Endothelial cell of umbilical vein (primary cell): ENCODE measurements at regions not wholly inside any gene's neighbourhood (a gene's known extent, or its start where the extent isn't known, plus 50 kb on each side); places are given as distances from the start of the nearest gene placed in this dataset.

Source experiments
- BruUV-seq: library from RNA; stranded (reverse); fragments of 400-500 nt; replicated peaks from 2 replicates; lab custom pipeline; 2021; lab: Mats Ljungman, UMichigan
- CTCF ChIA-PET: fragments of 300-600, 350-600 bp; sonication (Branson Sonifier 250); formaldehyde crosslinking; loops from one replicate; lab custom pipeline; 2021; ENCODE audit warnings: antibody characterized with exemption, inconsistent platforms; lab: Charles Lee
- POLR2A ChIA-PET: fragments of 300-600, 350-600 bp; sonication (Branson Sonifier 250); formaldehyde crosslinking; loops from one replicate; lab custom pipeline; 2021; ENCODE audit warnings: antibody characterized with exemption, inconsistent platforms; lab: Charles Lee
- DNase-seq: peaks from one replicate; pipeline ENCODE4 v3.0.0-alpha.2; 2011; ENCODE audit warnings: low read depth, low spot score
- FAIRE-seq: peaks from 2 replicates; lab custom pipeline; 2011; peaks lifted over from hg19 to GRCh38; lab: Jason Lieb, UNC
- H2AFZ ChIP-seq: 2 replicates; pipeline ENCODE4 v1.6.0; 2012; ENCODE audit warnings: low read depth, low read length, control low read depth, inconsistent platforms
- H3K27ac ChIP-seq: 2 replicates; pipeline ENCODE4 v1.5.1; 2011; ENCODE audit warnings: low read depth, mild to moderate bottlenecking, control low read depth, low read length, moderate library complexity; ENCODE audit not compliant: insufficient read depth
- H3K27me3 ChIP-seq, 2 experiments: 2 replicates each; pipeline versions ENCODE4 v1.6.0 to v1.6.1; 2011; ENCODE audit warnings: low read length in 2 of 2, mixed read lengths in 1 of 2; ENCODE audit not compliant: control insufficient read depth in 2 of 2, insufficient read depth in 2 of 2
- H3K36me3 ChIP-seq, 2 experiments: 2 replicates in 1 of 2; 3 replicates in 1 of 2; pipeline ENCODE4 v1.5.1; 2011; ENCODE audit warnings: low read length in 2 of 2, mild to moderate bottlenecking in 1 of 2, moderate library complexity in 1 of 2; ENCODE audit not compliant: control insufficient read depth in 2 of 2, insufficient read depth in 2 of 2; ENCODE audit errors: extremely low read depth in 1 of 2
- H3K4me1 ChIP-seq: 3 replicates; pipeline ENCODE4 v1.5.1; 2011; ENCODE audit warnings: mild to moderate bottlenecking, low read length; ENCODE audit not compliant: control insufficient read depth, insufficient read depth; ENCODE audit errors: extremely low read depth
- H3K4me2 ChIP-seq: 2 replicates; pipeline ENCODE4 v1.6.1; 2011; ENCODE audit warnings: low read length, control low read depth, mixed read lengths; ENCODE audit not compliant: insufficient read depth
- H3K4me3 ChIP-seq, 3 experiments: fragments of 200-600 bp in 1 of 3; sonication (generic), shearing (Covaris generic) in 1 of 3; replicated peaks in 1 of 3; 2 replicates each; pipeline ENCODE4 v1.5.1; 2011 to 2016; ENCODE audit warnings: control low read depth in 3 of 3, low read length in 3 of 3, mild to moderate bottlenecking in 2 of 3, inconsistent platforms in 1 of 3, low read depth in 1 of 3, moderate library complexity in 1 of 3; ENCODE audit not compliant: insufficient read depth in 1 of 3
- H3K79me2 ChIP-seq: 2 replicates; pipeline ENCODE4 v1.6.0; 2012; ENCODE audit warnings: low read length, inconsistent platforms; ENCODE audit not compliant: control insufficient read depth, insufficient read depth
- H3K9ac ChIP-seq: replicated peaks from 2 replicates; pipeline ENCODE3; 2011; ENCODE audit warnings: low read length, control low read depth; ENCODE audit not compliant: insufficient read depth; ENCODE audit errors: extremely low read depth
- H3K9me1 ChIP-seq: replicated peaks from 3 replicates; pipeline ENCODE4 v1.6.0; 2011; ENCODE audit warnings: mild to moderate bottlenecking, low read length; ENCODE audit not compliant: control insufficient read depth, insufficient read depth; ENCODE audit errors: extremely low read depth
- H3K9me3 ChIP-seq: replicated peaks from 2 replicates; pipeline ENCODE4 v1.5.1; 2012; ENCODE audit warnings: low read length, inconsistent platforms; ENCODE audit not compliant: control insufficient read depth, insufficient read depth
- H4K20me1 ChIP-seq: replicated peaks from 2 replicates; pipeline ENCODE3; 2011; ENCODE audit warnings: mild to moderate bottlenecking, low read length; ENCODE audit not compliant: control insufficient read depth, insufficient read depth; ENCODE audit errors: extremely low read depth
- FOS ChIP-seq: IDR thresholded peaks from 2 replicates; pipeline ENCODE4 v1.6.1; 2011; ENCODE audit warnings: mild to moderate bottlenecking, low read length, moderate library complexity, borderline replicate concordance; ENCODE audit not compliant: insufficient read depth
- JUN ChIP-seq: IDR thresholded peaks from 2 replicates; pipeline ENCODE4 v1.6.1; 2011; ENCODE audit warnings: borderline replicate concordance, low read depth; ENCODE audit not compliant: insufficient read length, insufficient read depth
- MAX ChIP-seq: IDR thresholded peaks from 2 replicates; pipeline ENCODE4 v1.6.1; 2011; ENCODE audit not compliant: insufficient read depth, insufficient read length
- dilution Hi-C: fragments of 300-500 bp; cut with MboI; formaldehyde crosslinking; loops from one replicate; pipeline ENCODE4 v1.15.0; 2019; ENCODE audit warnings: low sequenced_read_pairs; ENCODE audit not compliant: extremely low pct_ligation_motif_present
- intact Hi-C: fragments of 100-400 bp; cut with micrococcal nuclease; formaldehyde crosslinking; loops from one replicate; pipeline ENCODE4 v1.10.0; 2022

- Histone ChIP-seq H2AFZ (no peak overlapping the region), H3K4me2 (peak overlapping the region; percentile 68), H3K4me1 (peaks cover 49% of the 10 kb centered on the region), H3K4me3 (peak overlapping the region in 1 of 3 experiments; percentile 31), H3K9me3 (no peaks in the 10 kb centered on the region), H3K27me3 (no peaks in the 10 kb centered on the region), H3K9me1 (no peaks in the 10 kb centered on the region), H3K79me2 (no peaks in the 10 kb centered on the region), H4K20me1 (no peaks in the 10 kb centered on the region), H3K27ac (peak overlapping the region; percentile 87), H3K36me3 (no peaks in the 10 kb centered on the region), H3K9ac (peak overlapping the region; percentile 79)
- intact Hi-C loops, result loop anchor here (1.0 to 5.0 kb wide), 7 partner anchors 14 to 249 kb away; no protein-coding TSS in a partner anchor
- ChIA-PET CTCF (interaction anchor here (0.7 to 4.6 kb wide), 14 partner anchors 9 to 248 kb away, joined by 3 to 31 read pairs (median 6); no protein-coding TSS in a partner anchor), POLR2A (interaction anchor here (2.4 to 2.6 kb wide), 2 partner anchors 12 to 14 kb away, joined by 11 to 12 read pairs; no protein-coding TSS in a partner anchor)
- BruUV-seq, result TSS peak; percentile 86
- dilution Hi-C loops, result loop anchor here (25.0 kb wide), 1 partner anchor 172 kb away; no protein-coding TSS in a partner anchor
- peak; percentile 28 for FAIRE-seq
- DNase-seq, result peak; percentile 90
- TF ChIP-seq FOS (peak; percentile 84), MAX (no peak), JUN (peak; percentile 83)
These were observed 130.0 kb downstream of the TES start for GRCh38 chr7:116340201-116340847.
